Transverse colon (tissue), 3 donors: ENCODE measurements at regions not wholly inside any gene's neighbourhood (a gene's known extent, or its start where the extent isn't known, plus 50 kb on each side); places are given as distances from the start of the nearest gene placed in this dataset.
"Not testable (repeated sequence)": the region's sequence is repeated elsewhere in the genome, so short reads cannot be mapped to it uniquely, and the experiment has no call there.

ENCODE experiments used
- EP300 ChIP-seq: sonication (generic); formaldehyde crosslinking; IDR thresholded peaks from one replicate; pipeline ENCODE4 v1.6.1; 2017; ENCODE audit warnings: antibody characterized with exemption, low read depth
- TF ChIP-seq, protein P1 (sequence below), 5 experiments: fragments of 200-600 bp in 3 of 5; fragments of 450-650 bp in 2 of 5; sonication (generic) in 3 of 5; IDR thresholded peaks; 1 replicate in 2 of 5; 2 replicates in 3 of 5; pipeline ENCODE4 v1.5.1; 2016 to 2017; ENCODE audit warnings: antibody characterized with exemption in 5 of 5, inconsistent platforms in 3 of 5, mild to moderate bottlenecking in 2 of 5, moderate library complexity in 1 of 5

DNA sequence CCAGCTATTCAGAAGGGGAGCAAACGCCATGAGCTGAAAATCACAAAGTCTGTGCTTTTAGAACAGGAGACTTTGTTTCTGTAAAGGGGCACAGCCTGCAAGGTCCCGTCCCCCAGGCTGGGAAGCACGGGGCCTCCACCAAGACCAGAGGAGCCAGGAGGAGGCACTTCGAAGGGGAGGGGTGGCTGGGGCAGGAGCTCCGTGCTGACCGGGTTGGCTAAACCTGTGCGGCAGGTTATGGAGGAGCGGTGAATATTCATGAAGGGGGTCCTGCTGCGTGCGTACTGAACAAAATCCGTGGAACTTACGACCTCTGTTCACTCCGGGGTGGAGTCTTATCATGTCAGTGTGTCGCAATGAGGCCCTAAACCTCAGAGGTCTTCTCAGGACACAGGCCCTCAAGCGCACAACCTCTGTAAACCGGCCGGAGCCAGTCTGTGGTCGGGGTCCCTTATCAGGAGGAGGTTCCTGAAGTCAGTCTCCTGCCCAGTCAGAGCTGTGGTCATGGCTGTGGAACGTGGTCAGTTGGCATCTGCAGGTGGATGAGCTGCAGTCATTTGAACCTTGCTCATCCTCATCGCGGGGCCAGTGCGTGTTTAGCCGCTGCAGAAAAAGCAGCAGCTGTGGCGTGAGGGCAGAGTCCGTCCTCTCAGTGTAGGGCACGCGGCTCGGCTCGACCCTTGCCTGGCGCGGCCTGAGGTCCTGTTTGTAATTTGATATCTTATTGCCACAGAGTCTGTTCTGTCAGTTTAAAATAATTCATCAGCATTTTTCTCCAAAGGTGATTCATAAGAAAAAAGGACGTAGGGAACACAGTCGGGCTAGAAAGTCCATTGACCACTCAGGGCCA is 5507.7 kb upstream of the TPTE start:
- not testable (repeated sequence) for TF ChIP-seq EP300
- TF ChIP-seq, protein P1, sequence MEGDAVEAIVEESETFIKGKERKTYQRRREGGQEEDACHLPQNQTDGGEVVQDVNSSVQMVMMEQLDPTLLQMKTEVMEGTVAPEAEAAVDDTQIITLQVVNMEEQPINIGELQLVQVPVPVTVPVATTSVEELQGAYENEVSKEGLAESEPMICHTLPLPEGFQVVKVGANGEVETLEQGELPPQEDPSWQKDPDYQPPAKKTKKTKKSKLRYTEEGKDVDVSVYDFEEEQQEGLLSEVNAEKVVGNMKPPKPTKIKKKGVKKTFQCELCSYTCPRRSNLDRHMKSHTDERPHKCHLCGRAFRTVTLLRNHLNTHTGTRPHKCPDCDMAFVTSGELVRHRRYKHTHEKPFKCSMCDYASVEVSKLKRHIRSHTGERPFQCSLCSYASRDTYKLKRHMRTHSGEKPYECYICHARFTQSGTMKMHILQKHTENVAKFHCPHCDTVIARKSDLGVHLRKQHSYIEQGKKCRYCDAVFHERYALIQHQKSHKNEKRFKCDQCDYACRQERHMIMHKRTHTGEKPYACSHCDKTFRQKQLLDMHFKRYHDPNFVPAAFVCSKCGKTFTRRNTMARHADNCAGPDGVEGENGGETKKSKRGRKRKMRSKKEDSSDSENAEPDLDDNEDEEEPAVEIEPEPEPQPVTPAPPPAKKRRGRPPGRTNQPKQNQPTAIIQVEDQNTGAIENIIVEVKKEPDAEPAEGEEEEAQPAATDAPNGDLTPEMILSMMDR (IDR thresholded peaks at IDR 0.05) = not testable (repeated sequence)
